Ishikawa (cell line): ENCODE measurements at regions not wholly inside any gene's neighbourhood (a gene's known extent, or its start where the extent isn't known, plus 50 kb on each side); places are given as distances from the start of the nearest gene placed in this dataset.

Experiments used
- CEBPB ChIP-seq: IDR thresholded peaks from 2 replicates; pipeline ENCODE4 v1.6.1; 2012
- CREB1 ChIP-seq: IDR thresholded peaks from 2 replicates; pipeline ENCODE4 v1.6.1; 2012; ENCODE audit warnings: low read depth
- EGR1 ChIP-seq: IDR thresholded peaks from 2 replicates; pipeline ENCODE4 v1.6.1; 2012
- EP300 ChIP-seq: IDR thresholded peaks from 2 replicates; pipeline ENCODE4 v1.6.1; 2012; ENCODE audit warnings: borderline replicate concordance
- FOXM1 ChIP-seq: IDR thresholded peaks from 2 replicates; pipeline ENCODE4 v1.6.1; 2012; ENCODE audit warnings: low read depth, borderline replicate concordance
- MAX ChIP-seq: IDR thresholded peaks from 2 replicates; pipeline ENCODE4 v1.6.1; 2012
- NFIC ChIP-seq: IDR thresholded peaks from 2 replicates; pipeline ENCODE4 v1.6.1; 2012
- RAD21 ChIP-seq: IDR thresholded peaks from 2 replicates; pipeline ENCODE4 v1.6.1; 2012; ENCODE audit warnings: low read depth
- REST ChIP-seq: IDR thresholded peaks from 2 replicates; pipeline ENCODE4 v1.6.1; 2012; ENCODE audit warnings: low read depth, mild to moderate bottlenecking
- TAF1 ChIP-seq: IDR thresholded peaks from 2 replicates; pipeline ENCODE4 v1.6.1; 2012; ENCODE audit warnings: low read depth, mild to moderate bottlenecking
- TCF12 ChIP-seq: IDR thresholded peaks from 2 replicates; pipeline ENCODE4 v1.6.1; 2012; ENCODE audit warnings: low read depth
- TEAD4 ChIP-seq: IDR thresholded peaks from 2 replicates; pipeline ENCODE4 v1.6.1; 2012
- USF1 ChIP-seq: IDR thresholded peaks from 2 replicates; pipeline ENCODE4 v1.6.1; 2012
- YY1 ChIP-seq: IDR thresholded peaks from 2 replicates; pipeline ENCODE4 v1.6.1; 2012; ENCODE audit warnings: low read depth
- ZBTB7A ChIP-seq: IDR thresholded peaks from 2 replicates; pipeline ENCODE4 v1.6.1; 2012; ENCODE audit warnings: low read depth

- TF ChIP-seq TCF12 (no peak), CEBPB (no peak), ZBTB7A (no peak), TEAD4 (no peak), NFIC (no peak), EP300 (no peak), FOXM1 (no peak), REST (no peak), EGR1 (no peak), RAD21 (no peak), TAF1 (no peak), YY1 (no peak), USF1 (no peak)
These were observed 129.6 kb downstream of the RPS29 start for GRCh38 chr14:49456589-49456988.

DNA sequence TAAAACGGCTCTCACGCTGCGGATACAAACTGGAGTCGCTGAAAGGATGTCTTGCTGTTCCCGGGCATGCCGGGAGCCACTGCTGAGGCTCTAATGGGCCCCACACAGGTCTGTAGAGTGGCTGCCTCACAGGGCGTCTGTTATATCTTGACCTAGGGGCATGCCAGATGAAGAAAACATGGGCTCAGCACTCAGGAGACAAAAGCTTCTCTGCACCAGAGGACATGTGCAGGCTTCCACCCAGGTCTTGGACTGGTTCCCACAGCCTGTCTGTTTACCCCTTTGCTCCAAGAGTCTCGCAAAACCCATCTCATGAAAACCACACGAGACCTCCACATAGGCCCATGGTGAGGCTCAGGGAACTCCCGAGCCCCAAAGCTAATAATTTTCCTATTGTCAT, 134.2 kb downstream of the RPS29 start:
- TF ChIP-seq CEBPB: no peak
- no peak for TF ChIP-seq TAF1
- no peak for TF ChIP-seq CREB1
- no peak for TF ChIP-seq USF1
- TF ChIP-seq TEAD4: no peak
- no peak for TF ChIP-seq EGR1
- TF ChIP-seq RAD21: no peak
- no peak for TF ChIP-seq ZBTB7A
- TF ChIP-seq FOXM1: no peak
- TF ChIP-seq EP300: no peak
- no peak for TF ChIP-seq TCF12
- no peak for TF ChIP-seq YY1
- no peak for TF ChIP-seq NFIC
- TF ChIP-seq REST: no peak
- no peak for TF ChIP-seq MAX

GRCh38 chr14:49449749-49450148, 136.4 kb downstream of the RPS29 start:
- no peak for TF ChIP-seq YY1
- TF ChIP-seq MAX: no peak
- no peak for TF ChIP-seq TEAD4
- TF ChIP-seq FOXM1: no peak
- TF ChIP-seq EGR1: no peak
- TF ChIP-seq TCF12: no peak
- TF ChIP-seq REST: no peak
- TF ChIP-seq NFIC: 0 out of 2 replicates have a peak, but pooled peaks have one; percentile 37

- TF ChIP-seq YY1 (no peak), TEAD4 (no peak), MAX (no peak)
These were observed 138.6 kb downstream of the RPS29 start for GRCh38 chr14:49447540-49448107.

- TF ChIP-seq RAD21: no peak
- TF ChIP-seq REST: no peak
- no peak for TF ChIP-seq TCF12
- no peak for TF ChIP-seq TEAD4
- no peak for TF ChIP-seq NFIC
These were observed 139.4 kb downstream of the RPS29 start for GRCh38 chr14:49446801-49447200.
